HG02970 (cell line): ENCODE measurements at regions not wholly inside any gene's neighbourhood (a gene's known extent, or its start where the extent isn't known, plus 50 kb on each side); places are given as distances from the start of the nearest gene placed in this dataset.
"Not testable (repeated sequence)": the region's sequence is repeated elsewhere in the genome, so short reads cannot be mapped to it uniquely, and the experiment has no call there.

ENCODE experiments used
- ATAC-seq: cut with Tn5 transposase; IDR thresholded peaks from one replicate; pipeline ENCODE4 v1.9.1; 2021; ENCODE audit warnings: mild to moderate bottlenecking, moderate library complexity, moderate number of reproducible peaks; ENCODE audit not compliant: unreplicated experiment, low FRiP score

GRCh38 chr9:2555899-2556600 lies 65.5 kb upstream of the VLDLR start:
- not testable (repeated sequence) for ATAC-seq

GRCh38 chr9:2557693-2558092 lies 63.9 kb upstream of the VLDLR start:
- ATAC-seq = no peak

GRCh38 chr9:2559192-2560152 lies 62.1 kb upstream of the VLDLR start:
- no peak for ATAC-seq

GRCh38 chr9:2560180-2560579 lies 61.4 kb upstream of the VLDLR start:
- ATAC-seq = no peak

- no peak for ATAC-seq
These were observed 55.8 kb upstream of the VLDLR start for GRCh38 chr9:2565676-2566340.

- no peak for ATAC-seq
These were observed 53.7 kb upstream of the VLDLR start for GRCh38 chr9:2567922-2568321.

- no peak for ATAC-seq
These were observed 52.9 kb upstream of the VLDLR start for GRCh38 chr9:2568689-2569088.

GRCh38 chr9:2570615-2571479 lies 50.7 kb upstream of the VLDLR start:
- ATAC-seq = no peak
